HEK293T (cell line): ENCODE measurements at regions not wholly inside any gene's neighbourhood (a gene's known extent, or its start where the extent isn't known, plus 50 kb on each side); places are given as distances from the start of the nearest gene placed in this dataset.

ENCODE experiments used
- CTCF ChIA-PET: fragments of 350-600 bp; formaldehyde crosslinking; extraction: SDS; loops from one replicate; lab custom pipeline; 2021; ENCODE audit warnings: antibody characterized with exemption, inconsistent platforms; lab: Yijun Ruan, JAX
- POLR2A ChIA-PET: fragments of 350-600 bp; formaldehyde crosslinking; extraction: SDS; loops from one replicate; lab custom pipeline; 2020; ENCODE audit warnings: antibody characterized with exemption, inconsistent platforms; lab: Yijun Ruan, JAX
- DNase-seq: peaks from one replicate; pipeline ENCODE4 v3.0.0; 2012; ENCODE audit warnings: mixed read lengths; ENCODE audit errors: extremely low spot score
- ARNT ChIP-seq: fragments of 450-650 bp; IDR thresholded peaks from 2 replicates; pipeline ENCODE4 v1.6.1; 2017; ENCODE audit warnings: mild to moderate bottlenecking
- BHLHE40 ChIP-seq: fragments of 450-650 bp; IDR thresholded peaks from 2 replicates; pipeline ENCODE4 v1.6.1; 2016; ENCODE audit warnings: mild to moderate bottlenecking, moderate library complexity, borderline replicate concordance
- CTBP1 ChIP-seq: fragments of 450-650 bp; IDR thresholded peaks from 2 replicates; pipeline ENCODE4 v1.6.1; 2016; ENCODE audit warnings: borderline replicate concordance
- ELF4 ChIP-seq: fragments of 450-650 bp; IDR thresholded peaks from 2 replicates; pipeline ENCODE4 v1.6.1; 2017; ENCODE audit warnings: antibody characterized with exemption
- FOXA1 ChIP-seq: fragments of 450-650 bp; IDR thresholded peaks from 2 replicates; pipeline ENCODE4 v1.6.1; 2016; ENCODE audit warnings: mild to moderate bottlenecking
- FOXK2 ChIP-seq: fragments of 450-650 bp; IDR thresholded peaks from 2 replicates; pipeline ENCODE4 v1.6.1; 2016; ENCODE audit warnings: mild to moderate bottlenecking
- FOXM1 ChIP-seq: fragments of 450-650 bp; IDR thresholded peaks from 2 replicates; pipeline ENCODE4 v1.6.1; 2017; ENCODE audit warnings: mild to moderate bottlenecking, borderline replicate concordance
- HDGF ChIP-seq: fragments of 450-650 bp; IDR thresholded peaks from 2 replicates; pipeline ENCODE4 v1.6.1; 2017; ENCODE audit warnings: antibody characterized with exemption, borderline replicate concordance
- L3MBTL2 ChIP-seq: fragments of 450-650 bp; conservative IDR thresholded peaks from 2 replicates; pipeline ENCODE4 v1.6.1; 2016; ENCODE audit warnings: mild to moderate bottlenecking
- LEF1 ChIP-seq: fragments of 450-650 bp; IDR thresholded peaks from 2 replicates; pipeline ENCODE4 v1.6.1; 2017; ENCODE audit warnings: mild to moderate bottlenecking, borderline replicate concordance
- NFRKB ChIP-seq: fragments of 450-650 bp; IDR thresholded peaks from 2 replicates; pipeline ENCODE4 v1.6.1; 2016; ENCODE audit warnings: mild to moderate bottlenecking, moderate library complexity
- SP1 ChIP-seq: fragments of 450-650 bp; IDR thresholded peaks from 2 replicates; pipeline ENCODE4 v1.6.1; 2017
- SUZ12 ChIP-seq: fragments of 450-650 bp; IDR thresholded peaks from 2 replicates; pipeline ENCODE4 v1.6.1; 2016; ENCODE audit warnings: mild to moderate bottlenecking
- TARDBP ChIP-seq: fragments of 450-650 bp; IDR thresholded peaks from 2 replicates; pipeline ENCODE4 v1.6.1; 2016
- ZNF384 ChIP-seq: fragments of 450-650 bp; IDR thresholded peaks from 2 replicates; pipeline ENCODE4 v1.6.1; 2016
- TF ChIP-seq, protein P1 (sequence below): fragments of 450-650 bp; IDR thresholded peaks from 2 replicates; pipeline ENCODE4 v1.6.1; 2016

DNA sequence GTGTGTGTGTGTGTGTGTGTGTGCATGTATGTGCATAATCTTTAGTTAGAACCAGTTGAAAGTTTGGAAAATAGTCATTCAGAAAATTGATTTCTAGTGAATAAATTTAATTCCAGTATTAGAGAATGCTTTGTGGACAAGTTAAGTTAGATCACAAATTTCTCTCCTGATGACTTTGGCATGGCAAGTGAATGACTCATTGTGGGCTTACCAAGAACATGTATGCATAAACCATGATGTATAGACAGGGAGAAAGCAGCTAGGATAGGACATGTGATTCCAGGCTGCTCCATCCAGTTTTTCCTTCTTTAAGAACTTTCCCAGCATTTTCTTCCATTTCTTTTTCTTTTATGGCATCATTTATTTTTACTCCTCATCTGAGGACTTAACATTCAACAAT is 85.7 kb upstream of the SGCD start:
- TF ChIP-seq ARNT, result no peak
- no peak for TF ChIP-seq CTBP1
- no peak for TF ChIP-seq L3MBTL2
- TF ChIP-seq SUZ12, result no peak
- no peak for TF ChIP-seq BHLHE40
- no peak for TF ChIP-seq FOXK2
- no peak for TF ChIP-seq FOXM1
- TF ChIP-seq SP1, result no peak
- TF ChIP-seq LEF1, result no peak
- CTCF ChIA-PET, result no interaction called here
- POLR2A ChIA-PET, result no interaction called here
- no peak for DNase-seq

DNA sequence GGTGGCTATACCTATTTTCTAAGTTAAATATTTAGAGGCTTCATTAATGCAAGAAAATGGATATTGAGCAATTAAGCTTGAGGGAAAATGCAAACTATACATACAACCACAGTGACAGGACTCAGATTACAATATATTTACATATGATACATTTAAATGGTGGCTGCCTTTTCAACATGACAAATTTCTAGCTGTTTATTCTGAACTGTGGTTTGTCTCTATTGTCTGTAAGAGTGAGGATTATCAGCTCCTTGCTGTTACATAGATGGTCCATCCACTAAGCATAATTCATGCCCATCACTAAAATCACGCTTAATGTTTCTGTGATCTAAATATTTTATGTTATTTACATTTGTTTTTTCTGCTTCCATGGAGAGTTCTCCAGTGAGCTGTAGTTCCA is 81.1 kb upstream of the SGCD start:
- TF ChIP-seq BHLHE40, result no peak
- TF ChIP-seq, protein P1, sequence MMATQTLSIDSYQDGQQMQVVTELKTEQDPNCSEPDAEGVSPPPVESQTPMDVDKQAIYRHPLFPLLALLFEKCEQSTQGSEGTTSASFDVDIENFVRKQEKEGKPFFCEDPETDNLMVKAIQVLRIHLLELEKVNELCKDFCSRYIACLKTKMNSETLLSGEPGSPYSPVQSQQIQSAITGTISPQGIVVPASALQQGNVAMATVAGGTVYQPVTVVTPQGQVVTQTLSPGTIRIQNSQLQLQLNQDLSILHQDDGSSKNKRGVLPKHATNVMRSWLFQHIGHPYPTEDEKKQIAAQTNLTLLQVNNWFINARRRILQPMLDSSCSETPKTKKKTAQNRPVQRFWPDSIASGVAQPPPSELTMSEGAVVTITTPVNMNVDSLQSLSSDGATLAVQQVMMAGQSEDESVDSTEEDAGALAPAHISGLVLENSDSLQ, result no peak
- TF ChIP-seq SUZ12, result no peak
- TF ChIP-seq FOXM1, result no peak
- no peak for TF ChIP-seq ELF4
- no peak for TF ChIP-seq ZNF384
- TF ChIP-seq TARDBP, result no peak
- no peak for TF ChIP-seq ARNT
- TF ChIP-seq HDGF, result no peak
- TF ChIP-seq CTBP1, result no peak
- no peak for TF ChIP-seq FOXA1
- TF ChIP-seq SP1, result no peak
- no peak for TF ChIP-seq LEF1
- TF ChIP-seq L3MBTL2, result no peak
- no peak for TF ChIP-seq FOXK2
- no peak for TF ChIP-seq NFRKB
- ChIA-PET POLR2A (no interaction called here), CTCF (no interaction called here)
- no peak for DNase-seq

DNA sequence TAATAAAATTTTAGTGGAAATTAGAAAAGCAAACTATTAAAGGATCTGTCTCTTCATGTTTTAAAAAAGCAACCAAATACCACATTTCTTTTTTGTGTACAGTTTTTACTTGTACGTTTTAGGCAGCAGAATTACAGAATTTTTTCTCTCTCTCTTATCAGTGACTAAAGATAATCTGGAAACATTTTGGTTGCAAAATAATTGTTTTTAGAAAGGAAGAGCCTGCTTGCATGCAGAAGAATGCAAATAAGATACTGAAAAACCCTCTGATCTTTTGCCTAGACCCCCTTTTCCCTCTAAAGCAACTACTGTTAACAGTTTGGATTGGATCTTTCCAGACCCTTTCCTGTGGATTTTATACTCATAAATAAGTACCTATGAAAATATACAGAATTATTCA is 75.9 kb upstream of the SGCD start:
- no peak for DNase-seq
- TF ChIP-seq ARNT (no peak), SP1 (no peak), FOXA1 (no peak), FOXK2 (no peak)
- CTCF ChIA-PET, result no interaction called here
- POLR2A ChIA-PET, result no interaction called here

DNA sequence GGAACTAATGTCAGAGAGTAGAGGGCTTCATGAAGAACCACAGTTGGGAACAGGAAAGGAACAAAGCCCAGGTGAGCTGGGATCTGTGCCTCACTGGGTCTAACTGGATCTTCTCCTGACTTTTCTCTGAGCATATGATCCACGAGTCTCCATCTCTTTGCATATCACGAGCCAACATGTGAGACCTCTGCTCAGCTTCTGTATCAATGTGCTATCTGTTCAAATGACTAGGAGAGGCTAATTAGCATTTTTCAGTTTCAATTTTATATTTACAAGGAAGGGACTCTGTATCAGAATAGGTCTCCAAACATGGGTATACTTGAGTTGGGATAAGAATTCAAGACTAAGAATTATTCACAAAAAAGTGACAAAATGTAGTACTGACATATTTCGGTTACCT is 73.8 kb upstream of the SGCD start:
- POLR2A ChIA-PET, result no interaction called here
- CTCF ChIA-PET, result no interaction called here
- no peak for DNase-seq
- no peak for TF ChIP-seq SUZ12
- no peak for TF ChIP-seq HDGF
- TF ChIP-seq ZNF384, result no peak
- no peak for TF ChIP-seq ELF4
- TF ChIP-seq BHLHE40, result no peak
- TF ChIP-seq TARDBP, result no peak
- TF ChIP-seq ARNT, result no peak
- TF ChIP-seq, protein P1, result no peak
- TF ChIP-seq FOXA1, result no peak

DNA sequence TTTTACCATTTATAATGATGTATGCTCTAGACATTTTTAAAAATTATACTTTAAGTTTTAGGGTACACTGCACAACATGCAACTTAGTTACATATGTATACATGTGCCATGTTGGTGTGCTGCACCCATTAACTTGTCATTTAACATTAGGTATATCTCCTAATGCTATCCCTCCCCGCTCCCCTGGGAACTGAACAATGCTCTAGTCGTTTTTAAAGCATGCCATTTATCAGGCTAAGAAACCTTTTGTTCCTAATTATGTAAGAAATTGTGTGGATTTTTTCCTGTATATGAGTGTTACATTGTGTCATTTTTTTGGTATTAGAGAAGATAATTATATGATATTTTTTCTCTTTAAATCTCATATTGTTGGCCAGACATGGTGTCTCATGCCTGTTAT is 72.8 kb upstream of the SGCD start:
- CTCF ChIA-PET, result no interaction called here
- TF ChIP-seq, protein P1, result no peak
- no peak for DNase-seq
- POLR2A ChIA-PET, result no interaction called here

DNA sequence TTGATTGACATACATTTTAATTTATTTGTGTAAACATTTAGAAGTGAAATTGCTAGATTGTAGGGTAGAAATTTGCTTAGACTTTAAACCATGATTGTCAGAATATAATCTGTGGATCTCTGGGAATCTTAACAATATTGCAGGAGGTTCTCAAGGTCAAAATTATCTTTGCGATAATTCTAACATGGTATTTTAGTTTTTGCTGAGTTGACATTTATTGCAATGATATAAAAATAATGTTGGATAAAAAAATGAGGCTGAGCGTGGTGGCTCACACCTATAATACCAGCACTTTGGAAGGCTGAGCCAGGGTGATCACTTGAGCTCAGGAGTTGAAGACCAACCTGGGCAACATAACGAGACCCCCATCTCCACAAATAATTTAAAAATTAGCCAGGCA is 70.3 kb upstream of the SGCD start:
- ChIA-PET POLR2A (no interaction called here), CTCF (no interaction called here)
- no peak for DNase-seq
- no peak for TF ChIP-seq L3MBTL2

DNA sequence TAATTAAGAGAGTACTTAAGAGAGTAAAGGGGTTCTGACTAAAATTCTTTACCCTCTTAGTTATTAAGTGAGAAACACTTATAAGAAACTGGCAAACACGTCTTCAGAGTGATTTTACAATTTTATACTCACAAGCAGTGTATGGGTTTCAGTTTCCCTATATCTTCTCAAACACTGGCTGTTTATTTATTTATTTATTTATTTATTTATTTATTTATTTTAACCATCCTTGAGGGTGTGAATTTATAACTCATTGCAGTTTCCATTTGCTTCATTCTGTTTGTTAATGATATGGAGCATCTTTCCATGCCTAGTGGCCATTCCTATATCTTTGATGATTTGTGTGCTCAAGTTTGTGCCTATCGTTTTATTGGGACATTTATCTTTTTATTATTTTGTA is 68.0 kb upstream of the SGCD start:
- ChIA-PET CTCF (no interaction called here), POLR2A (no interaction called here)
- DNase-seq, result no peak
- TF ChIP-seq NFRKB (no peak), ELF4 (no peak), BHLHE40 (no peak), HDGF (no peak)

DNA sequence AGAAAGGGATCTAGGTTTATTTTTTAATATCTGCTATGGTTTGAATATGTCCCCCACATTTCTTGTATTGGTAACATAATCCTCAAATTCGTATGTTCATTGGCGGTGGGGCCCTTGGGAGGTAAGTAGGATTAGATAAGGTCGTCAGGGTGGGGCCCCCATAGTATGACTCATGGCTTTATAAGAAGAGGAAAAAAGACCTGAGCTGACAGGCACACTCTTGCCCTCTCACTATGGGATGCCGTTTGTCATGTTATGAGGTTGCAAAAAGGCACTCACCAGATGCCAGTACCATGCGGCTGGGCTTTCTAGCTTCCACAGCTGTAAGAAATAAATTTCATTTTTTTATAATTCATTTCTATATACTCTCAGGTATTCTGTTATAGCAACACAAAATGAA is 67.3 kb upstream of the SGCD start:
- ChIA-PET POLR2A (no interaction called here), CTCF (no interaction called here)
- no peak for TF ChIP-seq ARNT
- no peak for TF ChIP-seq ZNF384
- no peak for TF ChIP-seq NFRKB
- no peak for TF ChIP-seq HDGF
- no peak for TF ChIP-seq ELF4
- TF ChIP-seq BHLHE40, result no peak
- no peak for TF ChIP-seq SP1
- TF ChIP-seq FOXM1, result no peak
- no peak for TF ChIP-seq FOXA1
- no peak for TF ChIP-seq LEF1
- no peak for TF ChIP-seq FOXK2
- no peak for TF ChIP-seq TARDBP
- DNase-seq, result no peak
